HEK293 (cell line): ENCODE measurements at regions not wholly inside any gene's neighbourhood (a gene's known extent, or its start where the extent isn't known, plus 50 kb on each side); places are given as distances from the start of the nearest gene placed in this dataset.
"Not testable (repeated sequence)": the region's sequence is repeated elsewhere in the genome, so short reads cannot be mapped to it uniquely, and the experiment has no call there.

Experiments used
- CTCF ChIA-PET: fragments of 350-600 bp; formaldehyde crosslinking; extraction: SDS; loops from one replicate; lab custom pipeline; 2021; ENCODE audit warnings: antibody characterized with exemption; lab: Yijun Ruan, JAX
- POLR2A ChIA-PET: fragments of 300-600 bp; formaldehyde crosslinking; extraction: SDS; loops from one replicate; lab custom pipeline; 2020; ENCODE audit warnings: antibody characterized with exemption, inconsistent platforms; lab: Yijun Ruan, JAX
- H3K27ac ChIP-seq: fragments of 200-500 bp; sonication (Bioruptor generic); 2 replicates; pipeline ENCODE4 v1.5.1; 2014; ENCODE audit warnings: low read depth, low read length, control low read depth, inconsistent platforms; ENCODE audit errors: extremely low read depth
- H3K36me3 ChIP-seq, 2 experiments: fragments of 200-500 bp in 1 of 2; sonication (Bioruptor generic) in 1 of 2; 1 replicate in 1 of 2; 2 replicates in 1 of 2; pipeline ENCODE4 v1.5.1; 2014 to 2017; ENCODE audit warnings: inconsistent platforms in 2 of 2, low read length in 2 of 2; ENCODE audit not compliant: control insufficient read depth in 2 of 2, insufficient read depth in 1 of 2
- H3K4me1 ChIP-seq: fragments of 200-500 bp; sonication (Bioruptor generic); 2 replicates; pipeline ENCODE4 v1.5.1; 2014; ENCODE audit warnings: mild to moderate bottlenecking, low read length, inconsistent platforms; ENCODE audit not compliant: control insufficient read depth, insufficient read depth
- H3K4me3 ChIP-seq: 2 replicates; pipeline ENCODE4 v1.5.1; 2011; ENCODE audit warnings: low read depth, mild to moderate bottlenecking, control low read depth, low read length, moderate library complexity
- H3K9me3 ChIP-seq: fragments of 200-500 bp; sonication (Bioruptor generic); 2 replicates; pipeline ENCODE4 v1.5.1; 2014; ENCODE audit warnings: low read depth, low read length, inconsistent platforms; ENCODE audit not compliant: control insufficient read depth, insufficient read depth
- BCL6B ChIP-seq: fragments of 450-650 bp; formaldehyde crosslinking; IDR thresholded peaks from 2 replicates; pipeline ENCODE4 v1.5.1; 2017; ENCODE audit warnings: missing biosample characterization, missing genetic modification characterization
- HOXA7 ChIP-seq: sonication (generic); formaldehyde crosslinking; IDR thresholded peaks from 2 replicates; pipeline ENCODE4 v1.8.1; 2022; ENCODE audit warnings: missing genetic modification reagents, borderline replicate concordance
- ZBTB17 ChIP-seq: fragments of 450-650 bp; formaldehyde crosslinking; IDR thresholded peaks from 2 replicates; pipeline ENCODE4 v1.5.1; 2016; ENCODE audit warnings: missing biosample characterization, missing genetic modification characterization
- ZBTB26 ChIP-seq: fragments of 450-650 bp; formaldehyde crosslinking; optimal IDR thresholded peaks from 2 replicates; pipeline ENCODE3; 2016; ENCODE audit warnings: missing biosample characterization, mild to moderate bottlenecking, missing genetic modification characterization
- ZFP3 ChIP-seq: fragments of 450-650 bp; formaldehyde crosslinking; IDR thresholded peaks from 2 replicates; pipeline ENCODE4 v1.5.1; 2016; ENCODE audit warnings: low read depth, missing biosample characterization, missing genetic modification characterization
- ZNF133 ChIP-seq: fragments of 450-650 bp; formaldehyde crosslinking; IDR thresholded peaks from 2 replicates; pipeline ENCODE4 v1.5.1; 2016; ENCODE audit warnings: missing biosample characterization, missing genetic modification characterization
- ZNF140 ChIP-seq: fragments of 450-650 bp; formaldehyde crosslinking; IDR thresholded peaks from 2 replicates; pipeline ENCODE4 v1.5.1; 2016; ENCODE audit warnings: missing biosample characterization, missing genetic modification characterization
- ZNF146 ChIP-seq: fragments of 450-650 bp; formaldehyde crosslinking; IDR thresholded peaks from 2 replicates; pipeline ENCODE4 v1.5.1; 2016; ENCODE audit warnings: missing biosample characterization, missing genetic modification characterization
- ZNF169 ChIP-seq: fragments of 450-650 bp; formaldehyde crosslinking; IDR thresholded peaks from 2 replicates; pipeline ENCODE4 v1.5.1; 2016; ENCODE audit warnings: missing biosample characterization, missing genetic modification characterization
- ZNF221 ChIP-seq: fragments of 450-650 bp; formaldehyde crosslinking; IDR thresholded peaks from 2 replicates; pipeline ENCODE4 v1.5.1; 2017; ENCODE audit warnings: missing biosample characterization, missing genetic modification characterization, borderline replicate concordance
- ZNF280D ChIP-seq: fragments of 450-650 bp; formaldehyde crosslinking; IDR thresholded peaks from 2 replicates; pipeline ENCODE4 v1.5.1; 2016; ENCODE audit warnings: missing biosample characterization, missing genetic modification characterization
- ZNF362 ChIP-seq: fragments of 450-650 bp; formaldehyde crosslinking; IDR thresholded peaks from 2 replicates; pipeline ENCODE4 v1.5.1; 2016; ENCODE audit warnings: missing biosample characterization, missing genetic modification characterization
- ZNF394 ChIP-seq: fragments of 450-650 bp; formaldehyde crosslinking; IDR thresholded peaks from 2 replicates; pipeline ENCODE4 v1.5.1; 2016; ENCODE audit warnings: missing biosample characterization, missing genetic modification characterization, mild to moderate bottlenecking, moderate library complexity, borderline replicate concordance
- ZNF580 ChIP-seq: fragments of 450-650 bp; formaldehyde crosslinking; IDR thresholded peaks from 2 replicates; pipeline ENCODE4 v1.5.1; 2016; ENCODE audit warnings: missing biosample characterization, missing genetic modification characterization
- ZNF626 ChIP-seq: fragments of 450-650 bp; sonication (Bioruptor Pico); formaldehyde crosslinking; IDR thresholded peaks from 2 replicates; pipeline ENCODE4 v1.5.1; 2018; ENCODE audit warnings: missing biosample characterization, missing genetic modification characterization, inconsistent platforms
- ZNF747 ChIP-seq: fragments of 450-650 bp; formaldehyde crosslinking; IDR thresholded peaks from 2 replicates; pipeline ENCODE4 v1.5.1; 2016; ENCODE audit warnings: missing biosample characterization, missing genetic modification characterization
- ZSCAN5A ChIP-seq: fragments of 450-650 bp; formaldehyde crosslinking; IDR thresholded peaks from 2 replicates; pipeline ENCODE4 v1.5.1; 2016; ENCODE audit warnings: missing biosample characterization, missing genetic modification characterization

GRCh38 chr1:55298167-55298894 is 83.2 kb upstream of the USP24 start:
- Histone ChIP-seq H3K9me3 (no peaks in the 10 kb centered on the region), H3K36me3 (no peaks in the 10 kb centered on the region), H3K4me1 (no peaks in the 10 kb centered on the region), H3K27ac (no peak overlapping the region), H3K4me3 (no peak overlapping the region)
- POLR2A ChIA-PET = no interaction called here
- TF ChIP-seq ZNF169 (tag by site-specific recombination) (no peak), ZNF133 (tag by site-specific recombination) (peak; percentile 91)
- CTCF ChIA-PET = no interaction called here

GRCh38 chr1:55296247-55296646 is 81.1 kb upstream of the USP24 start:
- TF ChIP-seq ZNF580 (tag by site-specific recombination) = 0 out of 2 replicates have a peak, but pooled peaks have one; percentile 23
- peak; percentile 74; the same call in 1 of the 2 replicates for TF ChIP-seq ZNF146 (tag by site-specific recombination)
- 0 out of 2 replicates have a peak, but pooled peaks have one; percentile 71 for TF ChIP-seq ZNF280D (tag by site-specific recombination)
- H3K4me3 ChIP-seq, CTCF ChIA-PET, H3K36me3 ChIP-seq, POLR2A ChIA-PET, H3K9me3 ChIP-seq, H3K4me1 ChIP-seq, H3K27ac ChIP-seq: not testable (repeated sequence)

- Histone ChIP-seq H3K4me3 (no peak overlapping the region), H3K4me1 (no peaks in the 10 kb centered on the region), H3K27ac (no peak overlapping the region), H3K9me3 (no peaks in the 10 kb centered on the region), H3K36me3 (no peaks in the 10 kb centered on the region)
- CTCF ChIA-PET = interaction anchor here (0.7 to 1.4 kb wide), 3 partner anchors 9 to 130 kb away, joined by 3 to 5 read pairs (median 3); no protein-coding TSS in a partner anchor
- POLR2A ChIA-PET = no interaction called here
- TF ChIP-seq ZNF140 (tag by site-specific recombination) (no peak), BCL6B (no peak), ZBTB26 (tag by site-specific recombination) (no peak), ZFP3 (tag by site-specific recombination) (no peak), ZBTB17 (no peak), ZSCAN5A (tag by site-specific recombination) (no peak), ZNF362 (no peak), ZNF626 (tag by site-specific recombination) (no peak), ZNF394 (tag by site-specific recombination) (no peak), ZNF747 (no peak), ZNF221 (tag by site-specific recombination) (no peak), HOXA7 (no peak)
These were observed 74.5 kb upstream of the USP24 start for GRCh38 chr1:55289614-55290013.
